NCI-H510A treated with DMSO at 0.1 percent for 48 hours (cell line): ENCODE measurements at regions not wholly inside any gene's neighbourhood (a gene's known extent, or its start where the extent isn't known, plus 50 kb on each side); places are given as distances from the start of the nearest gene placed in this dataset.

Source experiments
- DNase-seq: peaks from one replicate; lab custom pipeline; 2025; lab: John Stamatoyannopoulos, UW

DNA sequence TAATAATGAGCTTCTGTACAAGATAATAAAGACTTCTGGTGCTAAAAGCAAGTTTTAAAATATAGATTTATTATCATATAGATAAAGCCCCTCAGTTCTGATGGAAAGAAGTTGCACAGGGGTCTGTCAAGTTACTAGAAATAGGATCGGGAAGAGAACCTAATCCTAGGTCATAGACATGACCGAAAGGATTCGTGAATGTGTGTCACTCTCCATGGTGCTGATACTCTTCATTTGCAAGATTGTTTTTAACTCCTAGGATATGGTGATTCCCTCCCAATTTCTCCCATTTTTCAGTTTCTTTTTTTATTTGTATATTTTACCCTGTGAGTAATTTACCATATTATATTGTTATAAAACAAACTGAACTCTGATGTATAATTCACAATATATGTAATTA lies 58.9 kb upstream of the CTNNA2 start:
- no peak for DNase-seq

DNA sequence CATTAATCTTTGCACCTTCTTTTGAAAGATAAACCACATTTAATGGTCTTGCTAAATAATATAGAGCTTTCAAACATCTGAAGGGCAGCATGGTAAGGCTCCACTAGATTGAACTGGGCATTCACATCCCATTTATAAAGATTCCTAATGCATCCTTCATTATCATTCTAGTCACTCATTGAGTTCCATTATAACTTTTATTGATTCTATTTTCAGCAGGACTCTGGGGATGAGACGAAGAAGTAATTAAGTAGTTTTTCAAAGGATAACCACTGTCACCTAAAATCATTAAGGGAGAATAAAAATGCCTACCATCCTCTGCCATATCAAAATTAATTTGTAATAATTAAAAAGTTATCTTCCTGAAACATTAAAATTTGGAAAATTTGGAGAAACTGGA lies 60.2 kb upstream of the CTNNA2 start:
- DNase-seq: no peak

DNA sequence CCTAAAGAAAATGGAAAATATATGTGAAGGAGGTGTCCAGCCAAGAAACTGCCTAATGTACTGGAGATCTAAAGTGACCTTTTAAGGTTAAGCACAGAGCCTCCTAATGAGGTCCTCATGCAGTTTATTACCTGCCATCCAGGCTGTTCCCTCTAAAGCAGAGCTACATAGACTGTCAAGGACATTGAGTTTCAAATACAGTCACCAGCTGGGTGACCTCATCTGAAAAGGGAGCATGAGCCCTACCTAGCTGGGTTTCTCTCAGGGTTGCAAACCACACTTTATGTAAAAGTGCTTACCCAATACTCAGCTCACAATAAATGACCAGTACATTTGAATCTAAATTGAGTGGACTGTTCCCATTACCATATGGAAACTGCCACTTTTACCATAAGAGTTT lies 65.4 kb upstream of the CTNNA2 start:
- no peak for DNase-seq

DNA sequence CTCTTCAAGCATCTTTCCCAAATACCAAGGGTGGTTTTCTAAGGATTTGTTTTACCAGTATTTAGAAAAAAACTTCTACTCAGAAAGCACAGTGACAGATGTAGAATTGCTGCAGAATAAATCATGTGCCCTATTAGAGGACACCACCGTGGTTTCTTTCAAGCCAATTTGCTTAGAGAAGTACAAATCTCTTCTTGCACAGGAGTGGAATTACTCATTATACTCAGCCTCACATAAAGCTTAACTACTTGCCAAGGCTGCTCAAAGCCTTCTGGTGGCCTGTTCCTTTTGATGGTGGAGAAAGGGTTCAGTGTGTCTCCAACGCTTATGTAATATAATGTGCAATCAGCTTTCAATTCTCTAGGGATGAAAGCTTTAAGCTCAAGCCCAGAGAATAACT lies 66.5 kb upstream of the CTNNA2 start:
- DNase-seq: no peak

DNA sequence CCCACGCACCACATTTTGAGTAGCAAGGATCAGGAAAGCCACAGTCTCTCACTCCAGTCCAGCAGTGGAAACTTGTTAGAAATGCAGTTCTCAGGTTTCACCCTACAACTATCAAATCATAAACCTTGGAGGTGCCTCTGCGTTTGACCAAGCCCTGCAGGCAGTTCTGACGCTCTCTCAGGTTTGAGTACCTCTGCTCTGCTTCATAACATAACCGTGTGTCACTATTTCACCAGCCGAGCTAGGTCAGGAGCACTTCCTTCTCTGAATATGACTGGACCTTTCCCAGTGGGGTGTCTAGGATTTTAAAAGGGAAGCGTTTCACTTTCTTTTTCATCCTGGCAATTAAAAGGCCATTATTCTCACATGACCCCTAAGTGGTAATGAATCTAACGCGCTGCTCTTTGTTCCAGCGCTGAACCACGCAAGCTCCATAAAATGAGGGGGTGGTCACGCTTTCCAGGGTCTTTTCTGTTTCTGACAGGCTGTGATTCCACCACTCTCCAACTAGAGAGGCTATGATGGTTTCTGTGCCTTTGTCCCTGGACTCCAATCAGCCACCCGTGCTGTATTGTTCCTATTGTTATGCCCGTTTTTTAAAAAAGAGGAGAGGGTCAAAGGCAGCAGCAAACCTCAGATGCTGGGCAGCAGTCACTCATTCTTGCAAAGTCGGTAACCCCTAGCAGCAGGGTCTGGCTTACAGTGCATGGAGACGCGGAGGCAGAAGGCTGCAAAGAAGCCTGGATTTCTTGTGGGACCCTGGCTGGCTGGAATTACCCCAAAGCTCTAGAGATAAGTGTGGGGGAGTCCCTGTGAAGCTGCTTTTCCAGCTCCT lies 75.2 kb upstream of the CTNNA2 start:
- DNase-seq: peak; percentile 18

DNA sequence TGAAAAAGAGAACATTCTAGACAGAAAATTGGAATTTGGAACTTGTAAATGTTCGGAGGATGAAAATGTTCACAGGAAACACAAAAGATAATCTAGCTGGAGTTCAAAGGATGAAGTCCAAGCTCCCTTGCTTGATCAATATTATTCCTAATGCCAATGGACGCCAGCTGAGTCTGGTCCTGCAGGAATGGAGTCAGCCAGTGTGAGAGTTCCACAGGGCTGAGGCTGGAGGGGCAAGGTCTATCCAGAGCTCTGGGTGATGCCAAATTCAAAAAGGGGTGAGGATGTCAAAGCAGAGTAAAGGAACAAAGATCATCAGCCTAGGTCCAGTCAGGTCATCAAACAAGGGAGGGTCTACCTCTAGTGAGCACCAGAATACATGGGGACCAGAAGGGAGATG lies 78.5 kb upstream of the CTNNA2 start:
- DNase-seq: no peak

DNA sequence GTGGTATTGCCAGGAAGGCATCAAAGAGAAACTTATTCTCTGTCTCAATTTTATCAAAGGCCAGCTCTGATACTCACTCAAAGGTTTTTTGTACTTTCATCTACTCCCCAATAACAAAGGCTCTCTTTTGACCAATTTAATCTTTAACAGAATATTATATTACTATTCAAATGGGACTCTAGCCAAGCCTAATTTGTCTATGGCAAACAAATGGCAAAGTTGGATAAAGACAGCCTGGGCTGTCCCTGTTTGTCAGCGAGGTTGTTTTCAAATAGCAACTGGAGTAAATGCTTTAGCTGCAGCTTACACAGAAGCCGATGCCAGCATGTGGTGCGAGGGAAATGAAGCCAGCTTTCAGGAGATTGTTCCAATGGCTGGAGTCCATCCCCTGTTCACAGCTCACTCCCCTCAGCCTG lies 80.1 kb upstream of the CTNNA2 start:
- no peak for DNase-seq

DNA sequence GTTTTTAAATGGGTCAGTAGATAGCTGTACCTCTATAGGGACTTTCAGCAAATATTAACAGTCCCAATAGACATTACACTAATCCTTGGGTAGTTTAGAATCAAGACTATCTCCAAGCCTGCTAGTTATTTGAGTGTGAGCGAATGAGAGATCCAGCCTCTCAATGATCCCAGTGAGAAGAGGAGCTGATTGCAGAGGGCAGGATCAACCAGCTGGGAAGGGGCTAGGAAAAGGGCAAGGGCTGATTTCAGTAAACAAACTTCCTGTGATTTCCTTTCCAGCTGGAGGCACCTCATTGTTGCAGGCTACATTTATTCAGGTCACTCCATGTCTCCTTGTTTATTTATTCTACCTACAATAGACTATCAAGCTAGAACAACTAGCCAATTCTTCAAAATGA lies 84.1 kb upstream of the CTNNA2 start:
- DNase-seq: no peak

DNA sequence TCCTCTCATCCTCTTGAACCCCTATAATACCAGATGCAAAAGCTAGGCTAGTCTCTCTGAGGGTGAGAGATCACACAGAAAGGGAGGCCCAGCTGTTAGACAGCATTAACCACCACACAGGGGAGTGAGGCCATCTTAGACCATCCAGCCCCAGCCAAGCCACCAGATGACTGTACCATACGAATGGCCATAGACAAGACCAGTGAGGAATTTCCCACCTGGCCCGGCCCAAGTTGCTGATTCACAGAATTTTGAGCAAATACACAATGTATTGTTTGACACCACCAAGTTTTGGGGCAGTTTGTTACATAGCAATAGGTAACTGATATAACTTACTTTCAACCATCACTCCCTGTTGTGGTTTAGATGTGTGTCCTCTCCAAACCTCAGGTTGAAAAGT lies 98.2 kb upstream of the CTNNA2 start:
- no peak for DNase-seq

DNA sequence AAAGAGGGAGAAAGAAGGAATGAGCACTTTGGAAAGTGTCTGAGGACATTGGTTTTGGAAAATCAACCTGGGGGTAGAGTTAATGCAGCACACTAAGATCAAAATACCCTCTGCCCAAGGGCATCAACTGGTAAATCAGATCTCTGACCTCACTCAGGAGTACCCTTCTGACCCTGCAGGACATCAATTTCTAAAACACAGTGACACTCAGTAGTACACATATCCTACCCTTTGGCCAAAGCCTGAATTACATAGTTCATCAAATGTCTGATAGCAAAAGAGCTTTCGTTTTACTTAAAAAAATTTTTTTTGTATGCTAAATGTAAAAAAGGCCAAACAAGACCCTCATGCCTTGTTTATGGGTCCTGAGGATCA lies 118.4 kb upstream of the CTNNA2 start:
- no peak for DNase-seq

DNA sequence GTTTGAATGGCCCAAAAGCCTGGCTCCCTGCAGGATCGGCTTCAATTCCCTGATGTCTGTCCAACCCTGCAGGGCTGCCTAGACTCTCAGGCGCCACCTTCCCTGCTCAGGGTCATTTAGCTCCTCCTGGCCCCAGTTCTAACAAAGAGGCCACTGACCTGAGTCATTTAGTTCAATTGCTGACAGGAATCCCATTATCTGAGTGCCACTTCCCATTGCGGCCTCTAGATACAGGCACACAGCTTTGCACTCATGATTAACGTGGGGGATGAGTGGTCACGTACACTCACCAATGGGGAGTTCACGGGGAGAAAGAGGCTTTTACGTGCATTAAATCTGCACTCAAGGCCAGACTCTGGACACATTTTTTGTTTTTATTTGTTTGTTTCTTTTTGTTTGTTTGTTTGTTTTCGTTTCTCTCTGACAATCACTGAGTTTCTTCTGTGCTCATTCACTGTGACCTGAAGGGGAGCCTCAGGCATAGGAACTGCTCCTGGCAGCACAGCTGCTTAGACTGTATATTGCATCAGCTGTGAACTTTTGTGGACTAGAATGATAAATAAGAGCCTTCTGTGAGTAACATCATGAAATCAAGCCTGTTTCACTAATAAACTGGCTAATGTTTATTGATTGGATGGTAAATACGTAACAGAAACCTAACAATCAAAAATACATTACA lies 118.9 kb upstream of the CTNNA2 start:
- DNase-seq: no peak

DNA sequence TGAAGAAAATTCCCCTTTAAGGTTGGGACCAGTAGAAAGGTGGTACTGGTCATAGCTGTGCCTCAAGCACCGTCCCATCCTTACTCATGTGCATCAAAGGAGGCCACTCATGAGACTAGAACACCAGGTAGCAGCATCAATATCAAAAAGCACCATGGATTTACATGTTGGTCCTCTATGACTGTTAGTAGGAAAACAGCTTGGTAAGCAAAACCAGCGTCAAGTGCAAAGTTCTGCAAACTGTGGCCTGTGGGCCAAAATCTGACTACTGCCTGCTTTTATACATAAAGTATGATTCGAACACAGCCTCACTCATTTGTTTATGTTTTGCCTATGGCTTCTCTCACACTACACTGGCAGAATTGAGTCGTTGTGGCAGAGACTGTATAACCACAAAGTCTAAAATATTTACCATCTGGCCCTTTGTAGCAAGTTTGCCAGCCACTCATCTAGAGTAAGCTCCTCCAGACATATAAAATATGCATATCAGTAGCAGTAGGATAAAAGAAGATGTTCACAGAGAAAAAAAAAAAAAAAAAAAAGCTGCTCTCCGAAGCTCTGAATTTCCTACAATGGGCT lies 119.7 kb upstream of the CTNNA2 start:
- DNase-seq: no peak

DNA sequence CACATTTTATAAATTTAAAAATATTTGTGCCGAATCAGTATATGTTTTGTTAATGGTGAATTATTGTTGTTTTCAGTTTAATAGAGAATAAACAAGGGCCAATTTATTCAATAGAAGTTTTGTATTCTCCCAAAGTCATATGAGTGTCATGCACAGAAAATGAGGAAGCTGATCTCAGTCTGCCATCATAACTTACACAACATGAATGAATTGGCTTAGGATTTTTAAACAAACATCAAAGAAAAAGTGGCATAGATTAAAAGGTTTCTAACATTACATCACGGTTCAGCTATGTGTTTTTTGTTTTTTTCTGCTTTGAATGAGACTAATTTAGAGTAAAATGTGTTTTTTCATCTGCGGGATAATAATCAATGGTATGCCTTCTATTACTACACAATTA lies 123.4 kb upstream of the CTNNA2 start:
- DNase-seq: no peak

DNA sequence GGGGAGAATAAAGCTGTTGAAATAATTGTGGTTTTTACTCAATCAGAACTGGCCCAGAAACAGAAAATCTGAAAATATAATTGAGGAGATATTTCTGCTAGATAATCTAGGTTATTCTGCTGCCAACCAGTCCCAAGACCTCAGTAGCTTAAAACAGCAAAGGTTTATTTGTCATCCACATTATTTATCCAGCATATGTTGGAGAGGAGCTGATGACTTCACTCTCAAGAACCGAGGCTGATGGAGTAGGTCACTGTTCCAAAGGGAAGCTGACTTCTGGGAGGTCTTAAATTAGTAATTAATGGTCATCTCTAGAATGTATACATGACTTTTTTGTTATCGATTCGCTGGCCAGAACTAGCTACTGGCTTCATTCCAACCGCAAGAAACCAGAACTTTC lies 124.8 kb upstream of the CTNNA2 start:
- no peak for DNase-seq

DNA sequence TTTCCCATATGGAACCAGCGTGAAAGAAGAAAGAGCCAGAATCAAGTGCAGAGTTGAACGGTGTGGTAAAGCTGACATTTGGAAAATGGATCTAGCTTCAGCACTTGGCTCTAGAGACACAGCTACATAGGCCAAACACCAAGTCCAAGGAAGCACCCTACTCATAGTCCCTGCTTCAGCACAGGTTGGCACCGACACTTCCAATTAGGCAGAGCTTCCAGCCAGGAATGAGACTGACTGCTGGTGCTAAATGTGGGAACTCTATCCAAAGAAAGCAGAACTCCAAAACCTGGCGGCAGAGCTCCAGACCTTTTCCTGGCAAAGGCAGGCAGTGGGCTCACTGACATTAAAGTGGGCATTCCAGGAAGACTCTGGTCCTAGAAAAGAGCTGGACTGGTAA lies 125.4 kb upstream of the CTNNA2 start:
- no peak for DNase-seq

DNA sequence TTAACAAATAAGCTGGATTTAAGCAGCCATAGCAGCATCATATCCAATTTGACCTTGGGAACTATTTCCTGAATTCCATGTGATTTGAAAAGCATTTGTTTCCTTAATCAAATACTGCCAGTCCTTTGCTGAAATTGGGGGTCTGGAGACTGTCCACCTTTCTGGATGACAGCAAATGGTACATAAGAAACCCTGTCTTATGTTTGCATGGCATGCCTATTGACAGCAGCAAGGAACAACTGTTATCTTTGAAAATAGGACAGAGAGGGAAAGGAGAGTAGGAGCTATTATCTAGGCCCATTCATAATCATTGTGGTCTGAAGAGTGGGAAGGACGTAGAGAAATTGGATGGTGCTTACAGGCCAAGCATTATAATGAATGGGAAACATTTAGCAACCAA lies 129.2 kb upstream of the CTNNA2 start:
- no peak for DNase-seq

DNA sequence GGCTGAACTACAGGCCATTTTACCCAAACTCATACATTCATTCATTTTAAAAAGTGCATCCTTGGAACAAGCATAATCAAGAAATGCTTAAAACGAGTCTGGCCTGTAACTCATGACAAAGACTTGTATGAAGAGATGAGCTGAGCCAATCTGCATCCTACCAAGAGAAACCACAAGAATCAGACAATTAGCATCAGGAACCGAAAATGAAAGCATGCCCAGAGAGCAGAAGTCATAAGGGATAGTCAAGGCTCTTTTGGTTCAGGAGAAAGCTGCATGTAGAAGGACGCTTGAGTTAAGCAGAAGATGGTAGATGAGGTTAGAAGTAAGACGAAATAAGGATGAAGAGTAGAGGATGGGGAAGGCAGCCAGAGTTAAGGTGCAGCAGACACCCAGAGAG lies 137.0 kb upstream of the CTNNA2 start:
- no peak for DNase-seq

DNA sequence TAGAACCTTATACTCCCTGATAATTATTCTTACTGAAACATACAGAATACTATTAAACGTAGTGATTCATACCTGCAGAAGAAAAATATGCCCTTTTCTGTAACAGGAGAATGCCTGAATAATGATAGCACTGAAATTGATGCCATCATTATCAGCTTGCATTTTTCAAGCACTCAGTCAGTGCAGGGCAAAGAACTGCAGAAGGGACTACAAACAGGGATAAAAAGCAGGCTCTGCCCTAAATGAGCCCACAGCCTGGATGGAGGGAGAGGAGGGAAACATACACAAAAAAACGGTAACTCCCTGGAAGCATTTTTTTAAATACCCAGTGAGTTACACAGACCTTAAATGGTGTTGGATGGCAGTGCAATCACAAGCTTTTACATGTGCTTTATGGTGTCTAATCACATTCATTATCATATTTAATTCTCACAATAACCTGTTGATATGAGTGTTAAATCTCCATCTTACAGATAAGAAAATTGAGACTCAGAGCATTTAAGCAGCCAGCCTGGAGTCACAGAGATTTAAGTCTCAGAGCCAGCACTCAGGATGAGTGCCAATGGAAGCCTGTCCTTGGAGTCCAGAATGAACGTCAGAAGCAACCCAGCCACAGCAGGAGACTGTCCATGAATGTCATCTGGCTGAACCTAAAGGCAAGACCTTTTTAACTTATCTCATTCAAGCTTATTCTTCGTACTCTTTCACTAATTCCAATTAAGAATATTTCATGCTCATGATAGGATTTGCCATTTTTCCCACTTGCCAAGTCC lies 139.3 kb upstream of the CTNNA2 start:
- DNase-seq: no peak

DNA sequence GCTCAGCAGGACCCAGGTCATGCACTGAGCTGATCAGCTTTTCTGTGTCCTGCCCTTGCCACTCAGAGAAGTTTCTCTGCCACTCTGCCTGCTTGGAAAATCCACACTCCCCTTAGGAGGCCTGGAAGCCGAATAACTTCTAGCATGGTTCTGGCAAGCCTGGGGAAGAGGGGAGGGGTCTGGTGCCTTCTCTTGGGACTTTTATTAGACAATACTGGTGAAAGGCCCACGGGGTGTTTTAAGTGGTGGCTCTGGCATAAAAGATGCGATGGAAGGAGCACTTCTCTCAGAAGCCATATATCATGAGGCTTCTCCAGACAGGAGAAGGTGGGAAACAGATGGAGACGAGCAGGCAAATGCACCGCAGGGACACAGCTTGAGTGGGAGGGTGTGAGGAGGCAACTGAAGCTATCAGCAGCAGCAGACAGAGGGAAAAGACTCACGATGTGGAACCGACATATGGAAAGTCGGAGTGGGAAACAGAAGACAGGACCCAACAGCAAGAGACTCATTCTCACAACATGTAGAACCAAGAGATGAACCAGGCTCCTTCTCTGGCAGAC lies 141.8 kb upstream of the CTNNA2 start:
- DNase-seq: no peak

DNA sequence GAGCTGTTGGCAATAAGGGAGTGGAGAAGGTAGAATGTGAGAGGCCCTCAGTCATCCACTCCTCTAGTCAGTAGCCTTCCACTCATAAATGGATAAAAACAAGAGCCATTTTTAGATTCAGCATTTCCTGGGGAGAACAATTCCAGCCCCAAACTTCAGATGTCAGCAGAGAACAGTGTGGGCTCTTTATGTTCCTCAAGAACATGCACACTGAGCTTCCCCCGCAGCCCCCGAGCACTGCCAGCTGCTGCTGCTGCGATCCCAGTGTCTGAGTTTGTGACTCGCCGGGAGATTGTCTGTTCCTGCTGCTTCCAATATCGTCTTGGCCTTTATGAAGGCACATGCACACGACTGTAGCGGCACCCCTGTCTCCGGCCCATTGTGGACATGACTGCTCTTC lies 143.7 kb upstream of the CTNNA2 start:
- no peak for DNase-seq

DNA sequence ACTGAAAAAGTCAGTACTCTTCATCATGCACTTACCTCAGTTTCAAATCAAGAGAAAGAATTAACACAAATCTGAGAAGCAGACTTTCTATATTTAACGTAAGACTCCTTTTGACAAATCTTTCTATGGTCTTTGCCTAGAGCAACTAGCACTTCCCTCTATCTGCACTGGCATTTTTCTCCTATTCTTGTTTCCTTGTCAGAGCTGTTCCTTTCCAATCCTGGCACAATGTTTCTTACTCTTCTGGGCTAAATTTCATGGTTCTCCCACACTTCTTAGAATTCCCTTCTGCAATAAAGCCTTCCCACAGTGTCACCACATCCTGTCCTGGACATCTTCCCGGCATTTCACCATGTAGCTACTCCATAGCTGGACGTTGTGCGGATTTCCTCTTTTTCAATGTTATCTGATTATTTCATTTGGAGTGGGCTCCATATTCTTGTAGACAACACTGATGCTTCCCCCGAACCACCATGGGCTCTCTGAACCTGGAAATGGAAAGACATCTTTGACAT lies 144.7 kb upstream of the CTNNA2 start:
- DNase-seq: no peak

DNA sequence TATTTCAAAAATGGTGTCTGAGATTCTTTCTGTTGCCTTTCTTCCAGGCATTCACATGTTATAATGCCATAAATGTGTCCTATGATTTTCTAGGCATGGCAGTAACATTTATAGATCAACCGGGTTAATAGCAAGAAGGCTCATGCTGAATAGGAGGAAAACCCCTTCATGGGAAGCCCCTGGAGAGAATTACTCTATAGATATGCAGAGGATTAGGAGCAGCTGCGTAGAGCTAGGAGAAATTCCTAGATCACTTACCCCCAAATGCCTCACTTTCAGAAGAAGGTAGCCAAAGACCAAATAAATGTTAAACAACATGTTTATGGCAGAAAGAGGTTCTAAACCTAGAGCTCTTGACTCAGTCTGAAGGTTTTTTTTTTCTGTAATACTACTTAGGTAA lies 153.4 kb upstream of the CTNNA2 start:
- DNase-seq: no peak
